Right lobe of liver (tissue), 4 donors: ENCODE measurements at regions not wholly inside any gene's neighbourhood (a gene's known extent, or its start where the extent isn't known, plus 50 kb on each side); places are given as distances from the start of the nearest gene placed in this dataset.
"Not testable (repeated sequence)": the region's sequence is repeated elsewhere in the genome, so short reads cannot be mapped to it uniquely, and the experiment has no call there.

Source experiments
- CTCF ChIP-seq, 4 donors: fragments of 200-600 bp in 3 of 4; fragments of 450-650 bp in 1 of 4; IDR thresholded peaks; one replicate each; pipeline versions ENCODE4 v1.5.1 to v1.8.0; 2016 to 2022; ENCODE audit warnings: antibody characterized with exemption in 4 of 4, mild to moderate bottlenecking in 2 of 4
- POLR2A ChIP-seq: fragments of 450-650 bp; IDR thresholded peaks from one replicate; pipeline ENCODE4 v1.6.1; 2017; ENCODE audit warnings: antibody characterized with exemption, mild to moderate bottlenecking
- donor health status: DM: no; HTN: no; CAD: no.
- donor health status: DM: no; HTN: no; CAD: no.
- donor health status: DM: no; HTN: yes; CAD: no.

- TF ChIP-seq CTCF (IDR thresholded peaks at IDR 0.05); POLR2A: not testable (repeated sequence)
Observed at GRCh38 chr13:73520135-73520534, 461.3 kb downstream of the KLF5 start.
